Keratinocyte (primary cell): ENCODE measurements at regions not wholly inside any gene's neighbourhood (a gene's known extent, or its start where the extent isn't known, plus 50 kb on each side); places are given as distances from the start of the nearest gene placed in this dataset.

Source experiments
- CTCF ChIP-seq, 3 experiments: IDR thresholded peaks in 1 of 3; conservative IDR thresholded peaks in 1 of 3; optimal IDR thresholded peaks in 1 of 3; 2 replicates in 2 of 3; 3 replicates in 1 of 3; pipeline versions ENCODE3 to v1.5.1; 2011; ENCODE audit warnings: low read length in 3 of 3, mild to moderate bottlenecking in 3 of 3, moderate library complexity in 2 of 3, control low read depth in 1 of 3, inconsistent platforms in 1 of 3; ENCODE audit not compliant: insufficient read depth in 2 of 3; ENCODE audit errors: extremely low read depth in 1 of 3
- EZH2 ChIP-seq: IDR thresholded peaks from one replicate; pipeline ENCODE4 v1.6.1; 2012; ENCODE audit warnings: inconsistent platforms, mild to moderate bottlenecking, low read length, moderate library complexity

DNA sequence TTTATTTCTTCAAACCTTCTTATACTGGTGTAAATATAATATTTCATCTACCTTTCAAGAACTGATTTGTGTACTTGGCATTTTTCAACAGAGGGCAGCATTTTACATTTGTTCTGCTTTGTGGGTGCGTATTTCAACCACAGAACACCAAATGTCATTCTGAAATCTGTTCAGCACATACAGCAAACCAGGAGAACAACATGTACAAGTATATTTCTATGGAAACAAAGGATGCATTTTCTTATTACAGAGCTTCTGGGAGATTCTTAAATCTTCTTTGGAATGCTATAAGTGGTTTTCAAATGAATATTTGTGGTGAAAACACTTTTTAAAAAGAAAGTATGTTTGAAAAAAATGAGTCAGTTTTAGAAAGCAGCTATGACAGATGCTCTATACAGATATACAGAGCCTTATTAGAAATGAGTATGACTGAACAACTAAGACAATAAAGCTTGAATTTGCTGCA, 946.0 kb downstream of the FAM181B start:
- TF ChIP-seq EZH2 (no peak), CTCF (optimal IDR thresholded peaks at IDR 0.05 in 1 of 3, IDR thresholded peaks at IDR 0.05 in 1 of 3, conservative IDR thresholded peaks at IDR 0.05 in 1 of 3; ENCODE audit: extremely low read depth in 1 of 3, insufficient read depth in 2 of 3, low read length in 3 of 3) (no peak)
